K562 (cell line): ENCODE measurements at regions not wholly inside any gene's neighbourhood (a gene's known extent, or its start where the extent isn't known, plus 50 kb on each side); places are given as distances from the start of the nearest gene placed in this dataset.

Experiments used
- ATAC-seq: fragments of 200-7000 bp; cut with Tn5 transposase; 3 replicates; pipeline ENCODE4 v1.9.1; 2020; ENCODE audit warnings: moderate library complexity
- BruUV-seq: library from RNA; stranded (reverse); fragments of 400-500 nt; replicated peaks from 2 replicates; lab custom pipeline; 2021; lab: Mats Ljungman, UMichigan
- CTCF ChIA-PET: fragments of 300-600 bp; formaldehyde crosslinking; extraction: SDS; loops from one replicate; lab custom pipeline; 2021; ENCODE audit warnings: low intra/inter-chr PET ratio; lab: Yijun Ruan, JAX
- POLR2A ChIA-PET: fragments of 300-600, 350-650 bp; sonication (Branson Sonifier 250); formaldehyde crosslinking; extraction: SDS; loops from one replicate; lab custom pipeline; 2021; ENCODE audit warnings: antibody characterized with exemption, inconsistent platforms; lab: Yijun Ruan, JAX
- DNase-seq, 4 experiments: peaks; one replicate each; pipeline versions ENCODE4 v3.0.0 to v3.0.0-alpha.2; 2011 to 2018; ENCODE audit warnings: low spot score in 3 of 4, mixed read lengths in 3 of 4; ENCODE audit errors: extremely low read depth in 1 of 4
- FAIRE-seq: peaks from 2 replicates; lab custom pipeline; 2011; peaks lifted over from hg19 to GRCh38; lab: Jason Lieb, UNC
- H2AFZ ChIP-seq: 2 replicates; pipeline ENCODE4 v1.6.0; 2011; ENCODE audit warnings: low read depth, low read length, control low read depth, inconsistent platforms
- H3K27ac ChIP-seq: fragments of 200-600 bp; 3 replicates; pipeline ENCODE4 v1.8.0; 2011; ENCODE audit warnings: low read depth, mild to moderate bottlenecking, control low read depth, inconsistent platforms, low read length, moderate library complexity, mixed read lengths; ENCODE audit errors: extremely low read depth
- H3K27me3 ChIP-seq, 2 experiments: fragments of 300-600 bp in 1 of 2; 2 replicates in 1 of 2; 3 replicates in 1 of 2; pipeline versions ENCODE4 v1.6.0 to v1.8.0; 2011; ENCODE audit warnings: inconsistent platforms in 2 of 2, low read length in 2 of 2, mild to moderate bottlenecking in 1 of 2, mixed read lengths in 1 of 2, moderate library complexity in 1 of 2; ENCODE audit not compliant: control insufficient read depth in 2 of 2, insufficient read depth in 2 of 2
- H3K36me3 ChIP-seq: fragments of 300-600 bp; 3 replicates; pipeline ENCODE4 v1.8.0; 2011; ENCODE audit warnings: mild to moderate bottlenecking, low read length, inconsistent platforms; ENCODE audit not compliant: control insufficient read depth, insufficient read depth
- H3K4me1 ChIP-seq, 2 experiments: fragments of 200-600 bp in 1 of 2; replicated peaks in 1 of 2; 2 replicates in 1 of 2; 3 replicates in 1 of 2; pipeline versions ENCODE4 v1.5.1 to v1.8.0; 2011; ENCODE audit warnings: inconsistent platforms in 2 of 2, low read length in 2 of 2, mild to moderate bottlenecking in 1 of 2, mixed read lengths in 1 of 2, moderate library complexity in 1 of 2; ENCODE audit not compliant: control insufficient read depth in 2 of 2, insufficient read depth in 2 of 2
- H3K4me2 ChIP-seq: 2 replicates; pipeline ENCODE4 v1.6.1; 2011; ENCODE audit warnings: low read length, control low read depth, inconsistent platforms, mixed read lengths; ENCODE audit not compliant: insufficient read depth
- H3K4me3 ChIP-seq: fragments of 200-600 bp; sonication (generic), shearing (Covaris generic); 2 replicates; pipeline ENCODE4 v1.5.1; 2016; ENCODE audit warnings: control low read depth, inconsistent platforms
- H3K79me2 ChIP-seq: fragments of 200-600 bp; 3 replicates; pipeline ENCODE4 v1.8.0; 2011; ENCODE audit warnings: low read length, inconsistent platforms; ENCODE audit not compliant: control insufficient read depth, insufficient read depth
- H3K9ac ChIP-seq, 2 experiments: 2 replicates each; pipeline versions ENCODE4 v1.6.0 to v1.6.1; 2011; ENCODE audit warnings: low read depth in 2 of 2, low read length in 2 of 2, control low read depth in 1 of 2, inconsistent platforms in 1 of 2, mild to moderate bottlenecking in 1 of 2, mixed read lengths in 1 of 2; ENCODE audit not compliant: insufficient read depth in 1 of 2
- H3K9me1 ChIP-seq: one replicate; pipeline ENCODE4 v1.6.0; 2011; ENCODE audit warnings: inconsistent platforms, mild to moderate bottlenecking, low read length, moderate library complexity; ENCODE audit not compliant: control insufficient read depth, insufficient read depth
- H3K9me3 ChIP-seq: replicated peaks from 2 replicates; pipeline ENCODE4 v1.5.1; 2011; ENCODE audit warnings: low read depth, low read length, inconsistent platforms; ENCODE audit not compliant: control insufficient read depth, insufficient read depth
- H4K20me1 ChIP-seq: replicated peaks from 2 replicates; pipeline ENCODE4 v1.6.1; 2011; ENCODE audit warnings: low read length, inconsistent platforms, mixed read lengths; ENCODE audit not compliant: control insufficient read depth, insufficient read depth
- CBX5 ChIP-seq: IDR thresholded peaks from 2 replicates; pipeline ENCODE4 v1.6.1; 2014; ENCODE audit warnings: low read depth, borderline replicate concordance
- CEBPB ChIP-seq: fragments of 450-650 bp; IDR thresholded peaks from 2 replicates; pipeline ENCODE4 v1.6.1; 2016; ENCODE audit warnings: missing genetic modification characterization, missing compliant biosample characterization
- CREB5 ChIP-seq: fragments of 250-450 bp; sonication (Bioruptor Pico); IDR thresholded peaks from 2 replicates; pipeline ENCODE4 v1.5.0; 2020; ENCODE audit warnings: mild to moderate bottlenecking
- CTCF ChIP-seq, 3 experiments: IDR thresholded peaks in 2 of 3; conservative IDR thresholded peaks in 1 of 3; 2 replicates each; pipeline ENCODE4 v1.5.1; 2011 to 2012; ENCODE audit warnings: low read length in 3 of 3, mild to moderate bottlenecking in 3 of 3, control low read depth in 2 of 3, improper control_type of control experiment in 1 of 3, inconsistent platforms in 1 of 3, low read depth in 1 of 3, mixed read lengths in 1 of 3, moderate library complexity in 1 of 3; ENCODE audit not compliant: insufficient read depth in 2 of 3
- E2F3 ChIP-seq: fragments of 250-450 bp; sonication (Bioruptor Pico); IDR thresholded peaks from 2 replicates; pipeline ENCODE4 v1.4.0; 2020; ENCODE audit warnings: mild to moderate bottlenecking
- IRF1 ChIP-seq: sonication (generic); formaldehyde crosslinking; IDR thresholded peaks from 2 replicates; pipeline ENCODE4 v1.8.0; 2022; ENCODE audit warnings: missing genetic modification reagents, mild to moderate bottlenecking, borderline replicate concordance
- NFIX ChIP-seq: fragments of 250-450 bp; sonication (Bioruptor Pico); IDR thresholded peaks from 2 replicates; pipeline ENCODE4 v1.4.0; 2020; ENCODE audit warnings: low read depth, mild to moderate bottlenecking, moderate library complexity
- PHB2 ChIP-seq: fragments of 450-650 bp; IDR thresholded peaks from 2 replicates; pipeline ENCODE4 v1.6.1; 2017; ENCODE audit warnings: low read depth
- POLR2B ChIP-seq: fragments of 450-650 bp; IDR thresholded peaks from 2 replicates; pipeline ENCODE4 v1.6.1; 2018; ENCODE audit warnings: low read depth; ENCODE audit not compliant: partially characterized antibody
- RB1 ChIP-seq: fragments of 450-650 bp; IDR thresholded peaks from 2 replicates; pipeline ENCODE4 v1.6.1; 2017; ENCODE audit warnings: low read depth, mild to moderate bottlenecking
- TCF7L2 ChIP-seq: fragments of 150-350 bp; IDR thresholded peaks from 2 replicates; pipeline ENCODE4 v1.6.1; 2016; ENCODE audit warnings: low read depth, mild to moderate bottlenecking, low read length, moderate library complexity
- TEAD1 ChIP-seq, 2 experiments: fragments of 450-650 bp in 1 of 2; sonication (generic) in 1 of 2; formaldehyde crosslinking; IDR thresholded peaks; 2 replicates each; pipeline versions ENCODE4 v1.4.0 to v1.8.0; 2020 to 2022; ENCODE audit warnings: mild to moderate bottlenecking in 2 of 2, missing genetic modification reagents in 1 of 2
- TEAD4 ChIP-seq, 2 experiments: sonication (generic) in 1 of 2; formaldehyde crosslinking in 1 of 2; IDR thresholded peaks; 2 replicates each; pipeline versions ENCODE4 v1.6.1 to v1.8.0; 2012 to 2022; ENCODE audit warnings: borderline replicate concordance in 1 of 2, inconsistent platforms in 1 of 2, low read length in 1 of 2, mild to moderate bottlenecking in 1 of 2, missing genetic modification reagents in 1 of 2
- ZC3H4 ChIP-seq: sonication (generic); formaldehyde crosslinking; IDR thresholded peaks from 2 replicates; pipeline ENCODE4 v1.9.0; 2021; ENCODE audit warnings: missing genetic modification reagents, borderline replicate concordance
- ZHX1 ChIP-seq: fragments of 150-350 bp; conservative IDR thresholded peaks from 2 replicates; pipeline ENCODE4 v1.6.1; 2014; ENCODE audit warnings: low read length
- ZNF75A ChIP-seq: fragments of 450-650 bp; formaldehyde crosslinking; IDR thresholded peaks from 2 replicates; pipeline ENCODE4 v1.4.0; 2020; ENCODE audit warnings: mild to moderate bottlenecking
- WGBS: fragments of 100-300 bp; shearing (Covaris generic); methylation state at CpG from one replicate; pipeline ENCODE4 v1.1.6; 2016; ENCODE audit warnings: low coverage, mixed read lengths; ENCODE audit not compliant: insufficient coverage; ENCODE audit errors: missing lambda C conversion rate; 5-methylcytosine and 5-hydroxymethylcytosine counted together
- in situ Hi-C: fragments of 300-500 bp; cut with MboI; formaldehyde crosslinking; loops from 4 replicates; pipeline ENCODE4 v1.15.0; 2018; ENCODE audit warnings: inconsistent platforms, mixed read lengths
- intact Hi-C: fragments of 100-400 bp; cut with micrococcal nuclease; formaldehyde crosslinking; loops from 2 replicates; pipeline ENCODE4 v1.14.2; 2022

- POLR2A ChIA-PET = no interaction called here
- intact Hi-C loops = no loop called here
- no TSS peak for BruUV-seq
Observed at GRCh38 chr7:19623676-19624075, 85.2 kb downstream of the POLR1F start.

More at GRCh38 chr7:19623676-19624075, 85.2 kb downstream of the POLR1F start:
- H4K20me1 ChIP-seq = no peaks in the 10 kb centered on the region
- no peak overlapping the region for H3K27ac ChIP-seq
- TF ChIP-seq CBX5 (no peak), PHB2 (no peak), E2F3 (CRISPR knock-in tag) (no peak), ZHX1 (no peak), IRF1 (no peak), ZC3H4 (CRISPR knock-in tag) (no peak), CEBPB (tag) (no peak), CTCF (IDR thresholded peaks at IDR 0.05 in 2 of 3, conservative IDR thresholded peaks at IDR 0.05 in 1 of 3; ENCODE audit: insufficient read depth in 2 of 3, low read depth in 1 of 3, low read length in 3 of 3) (no peak), CREB5 (no peak), TEAD1 (CRISPR knock-in tag; IDR thresholded peaks at IDR 0.05) (no peak), NFIX (no peak), POLR2B (no peak), TCF7L2 (no peak), ZNF75A (no peak), RB1 (no peak), TEAD4 (IDR thresholded peaks at IDR 0.05; ENCODE audit: low read length) (no peak), TEAD4 (CRISPR knock-in tag; IDR thresholded peaks at IDR 0.05; ENCODE audit: borderline replicate concordance) (no peak)
- H3K36me3 ChIP-seq = no peaks in the 10 kb centered on the region
- FAIRE-seq (no peak), DNase-seq (no peak), ATAC-seq (no peak)
- H3K9ac ChIP-seq = no peak overlapping the region
- no peak overlapping the region for H3K4me2 ChIP-seq
- no peak overlapping the region for H2AFZ ChIP-seq
- H3K4me1 ChIP-seq = no peaks in the 10 kb centered on the region
- CTCF ChIA-PET = no interaction called here
- 0% methylated on average over 1 of the region's 1 CpG for WGBS
- H3K4me3 ChIP-seq = no peak overlapping the region
- H3K27me3 ChIP-seq = no peaks in the 10 kb centered on the region
- in situ Hi-C loops = no loop called here
- no peaks in the 10 kb centered on the region for H3K79me2 ChIP-seq
- H3K9me1 ChIP-seq = no peaks in the 10 kb centered on the region
- H3K9me3 ChIP-seq = 0 out of 2 replicates have a peak, but pooled peaks cover 2% of the 10 kb centered on the region
